Bronchial epithelial cell (primary cell): ENCODE measurements at regions not wholly inside any gene's neighbourhood (a gene's known extent, or its start where the extent isn't known, plus 50 kb on each side); places are given as distances from the start of the nearest gene placed in this dataset.

Experiments used
- DNase-seq: peaks from one replicate; pipeline ENCODE4 v3.0.0-alpha.2; 2010; ENCODE audit warnings: low read depth
- FAIRE-seq: peaks from 2 replicates; lab custom pipeline; 2011; peaks lifted over from hg19 to GRCh38; lab: Jason Lieb, UNC
- H3K27me3 ChIP-seq: 2 replicates; pipeline ENCODE4 v1.5.1; 2011; ENCODE audit warnings: low read length; ENCODE audit not compliant: control insufficient read depth, insufficient read depth
- H3K36me3 ChIP-seq: 2 replicates; pipeline ENCODE4 v1.5.1; 2011; ENCODE audit warnings: low read length; ENCODE audit not compliant: control insufficient read depth, insufficient read depth
- H3K4me3 ChIP-seq: 2 replicates; pipeline ENCODE4 v1.5.1; 2011; ENCODE audit warnings: mild to moderate bottlenecking, low read depth, low read length, control low read depth
- CTCF ChIP-seq: IDR thresholded peaks from 2 replicates; pipeline ENCODE4 v1.5.1; 2011; ENCODE audit warnings: mild to moderate bottlenecking, moderate library complexity, low read length, control low read depth, inconsistent platforms; ENCODE audit not compliant: insufficient read depth, severe bottlenecking

DNA sequence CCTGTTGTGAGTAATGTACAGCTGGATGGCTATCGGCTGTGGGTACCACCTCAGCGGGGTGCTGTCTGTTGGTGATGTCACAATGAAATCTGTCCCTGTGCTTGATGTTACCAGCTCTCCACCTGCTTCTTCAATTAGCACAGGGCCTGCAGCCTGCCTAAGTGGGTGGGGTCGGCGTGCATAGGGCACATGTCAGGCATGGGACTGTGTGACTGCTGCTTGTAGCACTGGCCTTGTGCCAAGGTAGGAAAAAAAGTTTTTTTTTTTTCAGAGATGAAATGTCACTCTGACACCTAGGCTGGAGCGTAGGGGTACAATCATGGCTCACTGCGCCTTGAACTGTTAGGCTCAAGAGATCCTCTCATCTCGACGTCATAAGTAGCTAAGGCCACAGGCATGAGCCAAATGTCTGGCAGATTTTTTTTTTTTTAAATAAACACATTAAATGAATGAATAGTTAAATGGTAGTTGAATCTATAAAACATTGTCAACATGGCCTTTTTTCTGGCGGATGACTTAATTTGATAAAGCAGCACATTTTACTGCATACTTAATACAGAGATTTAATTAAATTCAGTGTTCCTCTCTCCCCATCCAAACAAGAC is 222.5 kb downstream of the NXNL2 start:
- H3K27me3 ChIP-seq = no peaks in the 10 kb centered on the region
- H3K36me3 ChIP-seq = no peaks in the 10 kb centered on the region
- H3K4me3 ChIP-seq = no peak overlapping the region
- FAIRE-seq (no peak), DNase-seq (no peak)
- no peak for TF ChIP-seq CTCF

DNA sequence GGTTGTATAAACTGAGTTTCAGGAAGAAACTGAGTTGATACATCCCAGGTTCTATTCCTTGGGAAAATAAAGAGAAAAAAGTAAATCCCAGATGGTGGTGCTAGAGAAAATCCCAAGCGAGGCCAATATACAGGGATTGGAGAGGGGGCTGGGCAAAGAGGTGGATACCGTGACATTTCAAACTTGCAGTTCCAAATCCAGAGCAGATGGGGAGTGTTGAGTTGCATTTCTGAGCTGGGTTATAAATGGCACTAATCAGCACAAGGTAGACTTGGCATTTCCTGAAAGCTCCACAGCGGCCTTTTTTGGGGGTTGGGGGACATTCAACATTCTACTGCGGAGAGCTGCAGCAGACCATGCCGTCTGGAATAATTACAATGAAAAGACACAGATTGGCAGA is 224.4 kb downstream of the NXNL2 start:
- Histone ChIP-seq H3K27me3 (no peaks in the 10 kb centered on the region), H3K36me3 (no peaks in the 10 kb centered on the region), H3K4me3 (no peak overlapping the region)
- TF ChIP-seq CTCF = no peak
- DNase-seq (no peak), FAIRE-seq (no peak)

- Histone ChIP-seq H3K36me3 (no peaks in the 10 kb centered on the region), H3K27me3 (no peaks in the 10 kb centered on the region), H3K4me3 (no peak overlapping the region)
- TF ChIP-seq CTCF = no peak
- peak; percentile 98 for DNase-seq
- no peak for FAIRE-seq
Observed at GRCh38 chr9:88766778-88767503, 224.3 kb upstream of the S1PR3 start.

DNA sequence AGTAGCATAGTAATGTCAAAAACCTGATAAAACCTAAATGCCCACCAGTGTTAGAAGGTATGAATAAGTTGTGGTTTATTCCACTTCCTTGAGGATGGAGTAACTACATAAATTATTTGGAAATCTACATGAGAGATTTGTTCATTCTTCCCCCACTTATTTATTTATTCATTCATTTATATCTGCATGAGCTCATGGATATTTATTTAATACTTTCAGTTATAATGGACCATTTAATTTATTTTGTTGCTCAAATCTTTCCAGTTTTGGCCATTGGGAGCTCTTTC is 223.8 kb upstream of the S1PR3 start:
- DNase-seq (peak; percentile 68), FAIRE-seq (no peak)
- Histone ChIP-seq H3K4me3 (no peak overlapping the region), H3K27me3 (no peaks in the 10 kb centered on the region), H3K36me3 (no peaks in the 10 kb centered on the region)
- no peak for TF ChIP-seq CTCF

DNA sequence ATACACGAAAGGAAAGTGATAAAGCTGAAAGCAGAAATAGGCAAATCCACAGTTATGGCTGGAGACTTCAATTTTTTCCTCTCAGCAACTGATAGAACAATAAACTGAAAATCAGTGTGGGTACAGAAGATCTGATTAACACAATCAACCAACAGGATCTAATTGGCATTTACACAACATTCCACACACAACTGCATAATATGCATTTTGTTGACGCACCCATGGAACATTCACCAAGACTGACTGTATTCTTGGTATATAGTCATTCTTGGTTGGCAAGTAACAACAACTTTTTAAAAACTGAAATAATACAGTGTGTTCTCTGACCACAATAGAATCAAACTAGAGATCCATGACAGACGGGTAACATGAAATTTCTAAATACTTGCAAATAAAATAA is 218.7 kb upstream of the S1PR3 start:
- no peak for FAIRE-seq
- DNase-seq = peak; percentile 47
- H3K4me3 ChIP-seq = no peak overlapping the region

More for the DNA sequence above, 218.7 kb upstream of the S1PR3 start:
- TF ChIP-seq CTCF = no peak
- Histone ChIP-seq H3K27me3 (no peaks in the 10 kb centered on the region), H3K36me3 (no peaks in the 10 kb centered on the region)
